IMR-90 (cell line): ENCODE measurements at regions not wholly inside any gene's neighbourhood (a gene's known extent, or its start where the extent isn't known, plus 50 kb on each side); places are given as distances from the start of the nearest gene placed in this dataset.

ENCODE experiments used
- ATAC-seq: fragments of 200-7000 bp; cut with Tn5 transposase; 2 replicates; pipeline ENCODE4 v1.9.1; 2020; ENCODE audit warnings: low read depth, mild to moderate bottlenecking, moderate library complexity
- BruUV-seq: library from RNA; stranded (reverse); fragments of 400-500 nt; replicated peaks from 2 replicates; lab custom pipeline; 2021; lab: Mats Ljungman, UMichigan
- CTCF ChIA-PET: fragments of 300-600 bp; formaldehyde crosslinking; extraction: SDS; loops from one replicate; lab custom pipeline; 2021; ENCODE audit warnings: antibody characterized with exemption; lab: Yijun Ruan, JAX
- POLR2A ChIA-PET: fragments of 300-600 bp; sonication (Branson Sonifier 250); formaldehyde crosslinking; loops from one replicate; lab custom pipeline; 2022; ENCODE audit warnings: antibody characterized with exemption; ENCODE audit not compliant: unreplicated experiment; lab: Charles Lee
- DNase-seq: peaks from one replicate; pipeline ENCODE4 v3.0.0; 2013
- H2AFZ ChIP-seq: replicated peaks from 2 replicates; pipeline ENCODE3; 2013; ENCODE audit warnings: low read length, mild to moderate bottlenecking; ENCODE audit not compliant: poor library complexity
- H2AK5ac ChIP-seq: 2 replicates; pipeline ENCODE4 v1.6.1; 2013; ENCODE audit warnings: low read depth, low read length, inconsistent platforms
- H2AK9ac ChIP-seq: replicated peaks from 2 replicates; pipeline ENCODE3; 2013; ENCODE audit warnings: mild to moderate bottlenecking, low read depth, low read length, moderate library complexity; ENCODE audit not compliant: poor library complexity
- H2BK120ac ChIP-seq: 2 replicates; pipeline ENCODE4 v1.6.1; 2013; ENCODE audit warnings: low read depth, low read length, inconsistent platforms
- H2BK15ac ChIP-seq: 3 replicates; pipeline ENCODE4 v1.6.1; 2013; ENCODE audit warnings: low read depth, low read length, inconsistent platforms
- H2BK20ac ChIP-seq: 2 replicates; pipeline ENCODE4 v1.6.1; 2013; ENCODE audit warnings: low read depth, mild to moderate bottlenecking, inconsistent platforms, low read length, moderate library complexity
- H2BK5ac ChIP-seq: 2 replicates; pipeline ENCODE4 v1.6.1; 2013; ENCODE audit warnings: mild to moderate bottlenecking, low read depth, low read length, inconsistent platforms; ENCODE audit not compliant: poor library complexity, severe bottlenecking
- H3K14ac ChIP-seq: replicated peaks from 2 replicates; pipeline ENCODE4 v1.6.1; 2013; ENCODE audit warnings: low read depth, low read length, inconsistent platforms
- H3K18ac ChIP-seq: 2 replicates; pipeline ENCODE4 v1.6.1; 2013; ENCODE audit warnings: low read depth, low read length, control low read depth
- H3K23ac ChIP-seq: 2 replicates; pipeline ENCODE4 v1.6.1; 2013; ENCODE audit warnings: low read depth, low read length, inconsistent platforms
- H3K27ac ChIP-seq: 2 replicates; pipeline ENCODE4 v1.5.1; 2013; ENCODE audit warnings: mild to moderate bottlenecking, control low read depth, low read length; ENCODE audit not compliant: insufficient read depth
- H3K27me3 ChIP-seq: 2 replicates; pipeline ENCODE4 v1.6.1; 2013; ENCODE audit warnings: low read length; ENCODE audit not compliant: control insufficient read depth, insufficient read depth
- H3K36me3 ChIP-seq: 2 replicates; pipeline ENCODE4 v1.6.1; 2013; ENCODE audit warnings: low read length, mixed read lengths; ENCODE audit not compliant: control insufficient read depth, insufficient read depth
- H3K4ac ChIP-seq: 2 replicates; pipeline ENCODE4 v1.6.1; 2013; ENCODE audit warnings: low read depth, low read length, inconsistent platforms
- H3K4me1 ChIP-seq: 2 replicates; pipeline ENCODE4 v1.6.1; 2013; ENCODE audit warnings: low read length, mixed read lengths; ENCODE audit not compliant: control insufficient read depth, insufficient read depth
- H3K4me2 ChIP-seq: 2 replicates; pipeline ENCODE4 v1.6.1; 2013; ENCODE audit warnings: low read depth, mild to moderate bottlenecking, control low read depth, low read length, moderate library complexity
- H3K4me3 ChIP-seq: 2 replicates; pipeline ENCODE4 v1.5.1; 2013; ENCODE audit warnings: low read depth, mild to moderate bottlenecking, control low read depth, low read length, moderate library complexity; ENCODE audit not compliant: insufficient read depth
- H3K56ac ChIP-seq: 2 replicates; pipeline ENCODE4 v1.6.1; 2013; ENCODE audit warnings: low read length, inconsistent platforms; ENCODE audit not compliant: insufficient read depth; ENCODE audit errors: extremely low read depth
- H3K79me1 ChIP-seq, 2 experiments: 2 replicates each; pipeline ENCODE4 v1.6.1; 2013; ENCODE audit warnings: low read length in 2 of 2, inconsistent platforms in 1 of 2, low read depth in 1 of 2
- H3K9ac ChIP-seq: 2 replicates; pipeline ENCODE4 v1.6.1; 2013; ENCODE audit warnings: low read depth, low read length, control low read depth
- H3K9me1 ChIP-seq: 2 replicates; pipeline ENCODE4 v1.6.1; 2013; ENCODE audit warnings: low read length, inconsistent platforms; ENCODE audit not compliant: insufficient read depth
- H3K9me3 ChIP-seq: 2 replicates; pipeline ENCODE4 v1.6.1; 2013; ENCODE audit warnings: low read length; ENCODE audit not compliant: control insufficient read depth, insufficient read depth
- H4K20me1 ChIP-seq: 2 replicates; pipeline ENCODE4 v1.6.1; 2013; ENCODE audit warnings: low read length, inconsistent platforms; ENCODE audit not compliant: insufficient read depth
- H4K5ac ChIP-seq: 2 replicates; pipeline ENCODE4 v1.6.1; 2013; ENCODE audit warnings: mild to moderate bottlenecking, low read depth, low read length, control low read depth
- H4K8ac ChIP-seq, 2 experiments: 2 replicates each; pipeline ENCODE4 v1.6.1; 2013; ENCODE audit warnings: low read depth in 2 of 2, low read length in 2 of 2, control low read depth in 1 of 2, inconsistent platforms in 1 of 2
- H4K91ac ChIP-seq: 2 replicates; pipeline ENCODE4 v1.6.1; 2013; ENCODE audit warnings: low read depth, low read length, inconsistent platforms; ENCODE audit not compliant: insufficient read depth
- BHLHE40 ChIP-seq: fragments of 150-350 bp; IDR thresholded peaks from 2 replicates; pipeline ENCODE4 v1.6.1; 2016; ENCODE audit warnings: mild to moderate bottlenecking, low read depth, low read length
- CHD1 ChIP-seq: IDR thresholded peaks from 2 replicates; pipeline ENCODE4 v1.6.1; 2012; ENCODE audit warnings: low read depth, low read length, improper control_type of control experiment
- CTCF ChIP-seq: conservative IDR thresholded peaks from 2 replicates; pipeline ENCODE4 v1.5.1; 2012; ENCODE audit warnings: mild to moderate bottlenecking, low read depth, low read length, improper control_type of control experiment
- ELK1 ChIP-seq: fragments of 150-350 bp; IDR thresholded peaks from 2 replicates; pipeline ENCODE4 v1.6.1; 2016; ENCODE audit warnings: low read depth, mild to moderate bottlenecking, low read length, moderate library complexity, borderline replicate concordance
- FOS ChIP-seq: fragments of 150-350 bp; IDR thresholded peaks from 2 replicates; pipeline ENCODE4 v1.6.1; 2016; ENCODE audit warnings: low read depth, low read length
- MAFK ChIP-seq: IDR thresholded peaks from 2 replicates; pipeline ENCODE4 v1.6.1; 2012; ENCODE audit warnings: low read depth, low read length, improper control_type of control experiment
- MAZ ChIP-seq: IDR thresholded peaks from 2 replicates; pipeline ENCODE4 v1.6.1; 2012; ENCODE audit warnings: low read depth, mild to moderate bottlenecking, low read length, improper control_type of control experiment, moderate library complexity, borderline replicate concordance
- MXI1 ChIP-seq: IDR thresholded peaks from 2 replicates; pipeline ENCODE4 v1.6.1; 2012; ENCODE audit warnings: low read depth, mild to moderate bottlenecking, low read length, moderate library complexity, borderline replicate concordance
- NFE2L2 ChIP-seq: fragments of 150-350 bp; IDR thresholded peaks from 2 replicates; pipeline ENCODE4 v1.6.1; 2016; ENCODE audit warnings: low read depth, mild to moderate bottlenecking, low read length
- POLR2A ChIP-seq: IDR thresholded peaks from 2 replicates; pipeline ENCODE4 v1.6.1; 2012; ENCODE audit warnings: mild to moderate bottlenecking, low read depth, low read length
- RFX5 ChIP-seq: IDR thresholded peaks from 2 replicates; pipeline ENCODE4 v1.8.0; 2012; ENCODE audit warnings: low read depth, mild to moderate bottlenecking, low read length, moderate library complexity
- USF2 ChIP-seq: fragments of 150-350 bp; IDR thresholded peaks from 2 replicates; pipeline ENCODE4 v1.6.1; 2017; ENCODE audit warnings: mild to moderate bottlenecking, antibody characterized with exemption, low read length, low read depth
- WGBS, 2 experiments: methylation state at CpG; one replicate each; pipeline versions ENCODE4 v1.1.5 to v1.1.7; 2013; ENCODE audit warnings: missing lambda C conversion rate in 2 of 2; ENCODE audit not compliant: insufficient read length in 1 of 2; ENCODE audit errors: extremely low coverage in 2 of 2; 5-methylcytosine and 5-hydroxymethylcytosine counted together
- dilution Hi-C: fragments of 300-500 bp; cut with HindIII; formaldehyde crosslinking; loops from one replicate; pipeline ENCODE4 v1.14.3; 2018; ENCODE audit warnings: low sequenced_read_pairs; ENCODE audit not compliant: unreplicated experiment
- in situ Hi-C: fragments of 300-500 bp; cut with MboI; formaldehyde crosslinking; loops from 3 replicates; pipeline ENCODE4 v1.14.3; 2019; ENCODE audit warnings: low sequenced_read_pairs, inconsistent platforms, mixed read lengths
- intact Hi-C: fragments of 100-400 bp; cut with micrococcal nuclease; formaldehyde crosslinking; loops from 2 replicates; pipeline ENCODE4 v1.10.0; 2022

GRCh38 chr9:38293022-38293421, 99.5 kb upstream of the ALDH1B1 start:
- Histone ChIP-seq H3K4me1 (no peaks in the 10 kb centered on the region), H2BK120ac (no peak overlapping the region), H4K8ac (no peak overlapping the region), H3K14ac (no peak overlapping the region), H3K56ac (no peak overlapping the region), H3K4ac (no peak overlapping the region), H3K27ac (no peak overlapping the region), H2BK5ac (no peak overlapping the region), H4K91ac (no peak overlapping the region), H3K79me1 (no peaks in the 10 kb centered on the region), H3K9me3 (0 out of 2 replicates have a peak, but pooled peaks cover 2% of the 10 kb centered on the region), H3K18ac (no peak overlapping the region), H2BK15ac (no peak overlapping the region), H2AK9ac (no peak overlapping the region), H3K36me3 (no peaks in the 10 kb centered on the region), H2AFZ (peak overlapping the region; percentile 37), H3K23ac (no peak overlapping the region), H3K4me3 (no peak overlapping the region), H3K4me2 (no peak overlapping the region), H4K20me1 (no peaks in the 10 kb centered on the region), H3K9me1 (no peaks in the 10 kb centered on the region), H3K27me3 (peaks cover 39% of the 10 kb centered on the region), H2BK20ac (no peak overlapping the region), H2AK5ac (no peak overlapping the region), H4K5ac (no peak overlapping the region), H3K9ac (no peak overlapping the region)
- intact Hi-C loops = no loop called here
- BruUV-seq = no TSS peak
- TF ChIP-seq CTCF (no peak), FOS (no peak), CHD1 (no peak), USF2 (no peak), MXI1 (no peak), MAFK (no peak), ELK1 (no peak), MAZ (no peak), RFX5 (no peak), POLR2A (no peak), NFE2L2 (no peak), BHLHE40 (no peak)
- in situ Hi-C loops = no loop called here
- DNase-seq (no peak), ATAC-seq (no peak)
- dilution Hi-C loops = no loop called here
- CTCF ChIA-PET = no interaction called here
- POLR2A ChIA-PET = no interaction called here
- 45% methylated on average over 2 of the region's 4 CpGs; no CpG with 5 or more reads in 1 of the 2 experiments for WGBS, 2 experiments
